ENCODE measurements at regions not wholly inside any gene's neighbourhood (a gene's known extent, or its start where the extent isn't known, plus 50 kb on each side); places are given as distances from the start of the nearest gene placed in this dataset.
"Not testable (repeated sequence)": the region's sequence is repeated elsewhere in the genome, so short reads cannot be mapped to it uniquely, and the experiment has no call there.

GRCh38 chr10:57605948-57606485 is 661.7 kb downstream of the IPMK start:
- DNase-seq (ENCODE audit: low read depth, low spot score): no peak
- CTCF ChIA-PET: no interaction called here
- TF ChIP-seq CTCF (IDR thresholded peaks at IDR 0.05; ENCODE audit: insufficient read depth, low read length, missing control alignments): no peak
- no peak overlapping the region for H3K4me3 ChIP-seq (ENCODE audit: low read depth, low read length)
- POLR2A ChIA-PET: no interaction called here

- CTCF ChIA-PET: no interaction called here
- POLR2A ChIA-PET: no interaction called here
Observed at GRCh38 chr10:57599440-57599839, 668.3 kb downstream of the IPMK start.

DNA sequence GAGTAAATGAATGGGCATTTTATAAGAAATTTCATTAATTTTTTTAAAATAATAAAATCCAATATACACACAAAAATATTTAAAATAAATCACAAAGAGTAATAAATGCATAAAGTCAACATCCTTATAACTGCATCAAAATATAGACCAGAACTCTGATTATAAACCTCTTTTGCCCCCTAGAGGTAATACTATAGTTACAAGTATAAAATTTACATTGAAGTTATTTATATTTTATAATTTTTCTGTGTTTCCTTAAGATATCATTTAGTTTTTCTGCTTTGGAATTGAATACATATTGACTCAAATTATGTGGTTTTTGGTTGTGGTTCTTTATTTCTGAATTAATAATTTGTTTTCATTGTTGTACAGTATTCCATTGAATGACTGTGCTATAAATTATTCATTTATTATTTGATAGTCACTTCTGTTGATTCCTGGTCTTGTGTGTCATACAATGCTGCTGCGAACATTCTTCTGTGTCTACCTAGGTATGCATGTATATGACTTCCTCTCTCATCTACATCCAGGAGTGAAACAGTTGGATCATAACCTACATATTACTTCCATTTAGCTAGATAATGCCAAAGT is 673.6 kb downstream of the IPMK start:
- no peak overlapping the region for H3K4me3 ChIP-seq (ENCODE audit: low read depth, low read length)
- ChIA-PET POLR2A (no interaction called here), CTCF (no interaction called here)
- TF ChIP-seq CTCF (IDR thresholded peaks at IDR 0.05; ENCODE audit: insufficient read depth, low read length, missing control alignments): no peak
- no peak for DNase-seq (ENCODE audit: low read depth, low spot score)

More at GRCh38 chr10:57599440-57599839, 668.3 kb downstream of the IPMK start:
- DNase-seq (ENCODE audit: low read depth, low spot score): no peak
- H3K4me3 ChIP-seq (ENCODE audit: low read depth, low read length): no peak overlapping the region
- no peak for TF ChIP-seq CTCF (IDR thresholded peaks at IDR 0.05; ENCODE audit: insufficient read depth, low read length, missing control alignments)

DNA sequence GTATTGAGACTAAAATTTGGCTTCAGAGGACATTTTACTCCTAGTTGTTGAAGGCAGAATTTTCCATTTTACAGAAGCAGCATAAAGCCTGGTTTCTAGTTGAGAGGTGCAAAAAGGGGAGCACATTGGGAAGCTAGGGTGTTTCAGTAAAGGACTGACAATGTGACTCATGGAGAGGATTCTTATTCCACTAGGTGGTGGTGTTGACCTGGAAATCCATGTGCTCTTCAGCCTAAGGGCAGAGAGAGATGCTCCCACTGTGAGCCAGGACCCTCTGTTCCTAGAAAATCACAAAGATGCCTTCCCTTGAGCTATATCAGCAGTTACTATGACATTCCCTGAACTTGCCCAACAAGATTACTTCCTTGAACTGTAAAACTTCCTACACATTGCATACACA is 687.8 kb downstream of the IPMK start:
- no peak for TF ChIP-seq CTCF (IDR thresholded peaks at IDR 0.05; ENCODE audit: insufficient read depth, low read length, missing control alignments)
- DNase-seq (ENCODE audit: low read depth, low spot score): no peak
- H3K4me3 ChIP-seq (ENCODE audit: low read depth, low read length): no peak overlapping the region
- ChIA-PET CTCF (interaction anchor here (0.9 to 4.7 kb wide), 5 partner anchors 78 to 573 kb away, joined by 4 to 30 read pairs (median 8); no protein-coding TSS in a partner anchor), POLR2A (no interaction called here)

GRCh38 chr10:57562211-57562610 is 705.5 kb downstream of the IPMK start:
- CTCF ChIA-PET: no interaction called here
- POLR2A ChIA-PET: no interaction called here
- no peak overlapping the region for H3K4me3 ChIP-seq (ENCODE audit: low read depth, low read length)
- no peak for DNase-seq (ENCODE audit: low read depth, low spot score)
- TF ChIP-seq CTCF (IDR thresholded peaks at IDR 0.05; ENCODE audit: insufficient read depth, low read length, missing control alignments): no peak

DNA sequence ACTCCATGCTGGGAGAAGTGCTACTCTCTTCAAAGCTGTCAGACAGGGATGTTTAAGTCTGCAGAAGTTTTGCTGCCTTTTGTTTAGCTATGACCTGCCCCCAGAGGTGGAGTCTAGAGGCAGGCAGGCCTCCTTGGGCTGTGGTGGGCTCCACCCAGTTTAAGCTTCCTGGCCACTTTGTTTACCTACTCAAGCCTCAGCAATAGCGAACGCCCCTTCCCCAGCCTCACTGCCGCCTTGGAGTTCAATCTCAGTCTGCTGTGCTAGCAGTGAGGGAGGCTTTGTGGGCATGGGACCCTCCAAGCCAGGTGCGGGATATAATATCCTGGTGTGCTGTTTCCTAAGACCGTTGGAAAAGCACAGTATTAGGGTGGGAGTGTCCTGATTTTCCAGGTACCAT is 715.9 kb downstream of the IPMK start:
- DNase-seq (ENCODE audit: low read depth, low spot score); CTCF ChIA-PET; POLR2A ChIA-PET; H3K4me3 ChIP-seq (ENCODE audit: low read depth, low read length): not testable (repeated sequence)

- POLR2A ChIA-PET: no interaction called here
- CTCF ChIA-PET: no interaction called here
- no peak for DNase-seq (ENCODE audit: low read depth, low spot score)
Observed at GRCh38 chr10:57535306-57535705, 732.4 kb downstream of the IPMK start.

More at GRCh38 chr10:57535306-57535705, 732.4 kb downstream of the IPMK start:
- TF ChIP-seq CTCF (IDR thresholded peaks at IDR 0.05; ENCODE audit: insufficient read depth, low read length, missing control alignments): no peak
- no peak overlapping the region for H3K4me3 ChIP-seq (ENCODE audit: low read depth, low read length)
